Lower leg skin (tissue), 3 donors: ENCODE measurements at regions not wholly inside any gene's neighbourhood (a gene's known extent, or its start where the extent isn't known, plus 50 kb on each side); places are given as distances from the start of the nearest gene placed in this dataset.

Source experiments
- POLR2A ChIP-seq, 2 donors: fragments of 450-650 bp; IDR thresholded peaks; one replicate each; pipeline ENCODE4 v1.6.1; 2016 to 2017; ENCODE audit warnings: antibody characterized with exemption in 2 of 2, mild to moderate bottlenecking in 1 of 2, moderate library complexity in 1 of 2
- TF ChIP-seq, protein P1 (sequence below), 3 donors: fragments of 450-650 bp; IDR thresholded peaks; one replicate each; pipeline ENCODE4 v1.5.1; 2016; ENCODE audit warnings: antibody characterized with exemption in 3 of 3, mild to moderate bottlenecking in 3 of 3, moderate library complexity in 2 of 3

GRCh38 chr9:36779582-36779981 lies 206.9 kb downstream of the MELK start:
- TF ChIP-seq, protein P1, sequence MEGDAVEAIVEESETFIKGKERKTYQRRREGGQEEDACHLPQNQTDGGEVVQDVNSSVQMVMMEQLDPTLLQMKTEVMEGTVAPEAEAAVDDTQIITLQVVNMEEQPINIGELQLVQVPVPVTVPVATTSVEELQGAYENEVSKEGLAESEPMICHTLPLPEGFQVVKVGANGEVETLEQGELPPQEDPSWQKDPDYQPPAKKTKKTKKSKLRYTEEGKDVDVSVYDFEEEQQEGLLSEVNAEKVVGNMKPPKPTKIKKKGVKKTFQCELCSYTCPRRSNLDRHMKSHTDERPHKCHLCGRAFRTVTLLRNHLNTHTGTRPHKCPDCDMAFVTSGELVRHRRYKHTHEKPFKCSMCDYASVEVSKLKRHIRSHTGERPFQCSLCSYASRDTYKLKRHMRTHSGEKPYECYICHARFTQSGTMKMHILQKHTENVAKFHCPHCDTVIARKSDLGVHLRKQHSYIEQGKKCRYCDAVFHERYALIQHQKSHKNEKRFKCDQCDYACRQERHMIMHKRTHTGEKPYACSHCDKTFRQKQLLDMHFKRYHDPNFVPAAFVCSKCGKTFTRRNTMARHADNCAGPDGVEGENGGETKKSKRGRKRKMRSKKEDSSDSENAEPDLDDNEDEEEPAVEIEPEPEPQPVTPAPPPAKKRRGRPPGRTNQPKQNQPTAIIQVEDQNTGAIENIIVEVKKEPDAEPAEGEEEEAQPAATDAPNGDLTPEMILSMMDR (IDR thresholded peaks at IDR 0.05), result no peak
- no peak for TF ChIP-seq POLR2A (IDR thresholded peaks at IDR 0.05)
